ENCODE measurements at regions not wholly inside any gene's neighbourhood (a gene's known extent, or its start where the extent isn't known, plus 50 kb on each side); places are given as distances from the start of the nearest gene placed in this dataset.
A peak's percentile ranks its signal among the peaks of the same experiment; 100 is the strongest.

DNA sequence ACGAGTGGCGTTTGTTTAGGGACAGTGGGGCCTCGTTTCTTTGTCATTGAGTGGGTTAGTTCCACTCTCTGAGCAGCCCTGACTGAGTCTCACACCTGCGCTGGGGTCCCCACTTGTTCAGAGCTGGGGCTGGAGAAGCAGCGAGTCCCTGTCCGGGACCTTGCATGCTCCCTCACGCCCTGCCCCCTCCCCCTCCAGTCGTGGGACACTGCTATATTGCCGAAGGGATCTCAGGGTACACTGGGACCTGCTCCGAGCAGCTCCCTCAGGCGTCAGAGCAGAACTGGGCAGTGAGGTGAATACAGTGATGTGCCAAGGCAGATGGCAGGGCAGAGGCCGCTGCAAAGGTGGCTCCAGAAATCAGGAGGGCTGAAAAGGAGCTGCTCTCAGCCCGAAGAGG lies 59.9 kb upstream of the KLF13 start:
- Histone ChIP-seq H3K9me3 (ENCODE audit: control insufficient read depth in 5 of 5, low read length in 5 of 5) (no peaks in the 10 kb centered on the region), H3K36me3 (ENCODE audit: control insufficient read depth in 5 of 5, insufficient read depth in 5 of 5, low read length in 5 of 5) (no peaks in the 10 kb centered on the region), H3K27ac (ENCODE audit: low read depth, low read length) (no peak overlapping the region), H3K9ac (ENCODE audit: low read length in 5 of 5) (no peak overlapping the region), H3K4me3 (ENCODE audit: low read depth in 1 of 5, low read length in 5 of 5) (peak overlapping the region in 1 of 5 donors; percentile 13), H3K27me3 (ENCODE audit: control insufficient read depth in 5 of 5, insufficient read depth in 4 of 5, low read length in 5 of 5) (no peaks in the 10 kb centered on the region), H3K4me1 (ENCODE audit: control insufficient read depth in 5 of 5, insufficient read depth in 5 of 5, low read length in 5 of 5) (peaks cover 2 to 82% (median 61%) of the 10 kb centered on the region in 5 donors)

DNA sequence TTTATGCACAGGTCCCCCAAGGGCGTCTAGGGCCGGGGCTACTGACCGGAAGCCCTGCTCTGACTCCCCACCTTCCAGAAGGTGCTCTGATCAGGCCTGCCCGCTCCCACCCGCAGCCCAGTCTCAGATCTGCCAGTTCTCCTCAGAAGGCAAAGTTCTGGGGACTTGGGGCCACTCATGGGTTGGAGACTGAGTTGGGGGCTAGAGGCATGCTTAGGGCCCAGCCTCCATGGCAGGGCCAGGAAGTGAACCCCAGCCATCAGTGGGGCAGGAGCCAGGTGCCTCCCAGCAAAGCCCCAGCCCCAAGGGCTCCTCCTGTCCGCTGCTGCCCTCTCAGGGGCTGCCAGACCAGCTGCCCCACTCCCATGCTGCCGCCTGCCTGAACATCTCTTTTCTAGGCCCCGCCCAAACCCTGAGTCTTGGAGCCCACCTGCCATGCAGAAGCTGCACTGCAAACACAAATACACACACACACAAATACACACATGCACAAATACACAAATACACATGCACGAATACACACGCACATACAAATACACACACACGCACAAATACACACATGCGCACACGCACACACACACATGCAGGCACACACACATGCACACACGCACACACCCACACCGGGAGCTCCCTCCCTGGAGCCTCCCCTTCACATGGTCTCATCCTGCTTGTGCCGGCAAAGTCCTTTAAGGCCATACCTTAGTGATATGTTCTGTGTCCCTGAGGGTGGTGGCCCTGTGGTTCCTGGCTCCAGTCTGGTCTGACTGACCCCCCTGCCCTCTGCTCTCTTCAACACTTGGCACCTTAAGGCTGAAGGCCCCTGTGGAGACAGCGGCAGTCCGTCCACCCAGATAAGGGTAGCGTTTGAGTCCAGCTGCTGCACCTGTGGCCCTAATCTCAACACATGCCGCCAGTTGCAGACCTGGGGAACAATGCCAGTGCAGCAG lies 59.2 kb upstream of the KLF13 start:
- no peak overlapping the region for H3K27ac ChIP-seq (ENCODE audit: low read depth, low read length)
- peak overlapping the region in 1 of 5 donors; percentile 31 for H3K4me3 ChIP-seq (ENCODE audit: low read depth in 1 of 5, low read length in 5 of 5)
- no peaks in the 10 kb centered on the region for H3K36me3 ChIP-seq (ENCODE audit: control insufficient read depth in 5 of 5, insufficient read depth in 5 of 5, low read length in 5 of 5)
- H3K27me3 ChIP-seq (ENCODE audit: control insufficient read depth in 5 of 5, insufficient read depth in 4 of 5, low read length in 5 of 5) = no peaks in the 10 kb centered on the region
- peaks cover 2 to 79% (median 61%) of the 10 kb centered on the region in 5 donors for H3K4me1 ChIP-seq (ENCODE audit: control insufficient read depth in 5 of 5, insufficient read depth in 5 of 5, low read length in 5 of 5)
- no peaks in the 10 kb centered on the region for H3K9me3 ChIP-seq (ENCODE audit: control insufficient read depth in 5 of 5, low read length in 5 of 5)
- no peak overlapping the region for H3K9ac ChIP-seq (ENCODE audit: low read length in 5 of 5)

DNA sequence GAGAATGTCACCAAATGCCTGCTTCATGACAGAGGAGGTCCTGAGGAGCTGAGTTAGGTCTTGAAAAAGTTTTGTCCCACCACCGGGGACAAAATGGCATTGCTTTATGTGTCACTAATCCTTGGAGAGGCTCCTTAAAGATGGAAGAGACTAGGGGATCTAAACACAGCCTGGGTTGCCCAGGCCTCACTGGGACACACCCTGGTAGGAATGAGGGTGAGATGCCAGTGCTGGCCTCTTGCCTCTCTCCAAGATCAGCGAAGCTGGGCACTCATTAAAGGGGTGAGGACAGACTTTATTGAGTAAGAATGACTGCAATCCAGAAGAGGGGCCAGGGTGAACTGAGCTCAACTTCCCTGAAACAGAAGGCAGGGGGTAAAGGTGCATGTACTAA lies 58.5 kb upstream of the KLF13 start:
- peak overlapping the region in 1 of 5 donors; percentile 31 for H3K4me3 ChIP-seq (ENCODE audit: low read depth in 1 of 5, low read length in 5 of 5)
- H3K27me3 ChIP-seq (ENCODE audit: control insufficient read depth in 5 of 5, insufficient read depth in 4 of 5, low read length in 5 of 5) = no peaks in the 10 kb centered on the region
- no peak overlapping the region for H3K27ac ChIP-seq (ENCODE audit: low read depth, low read length)
- H3K9me3 ChIP-seq (ENCODE audit: control insufficient read depth in 5 of 5, low read length in 5 of 5) = no peaks in the 10 kb centered on the region
- H3K36me3 ChIP-seq (ENCODE audit: control insufficient read depth in 5 of 5, insufficient read depth in 5 of 5, low read length in 5 of 5) = no peaks in the 10 kb centered on the region
- peaks cover 2 to 72% (median 55%) of the 10 kb centered on the region in 5 donors for H3K4me1 ChIP-seq (ENCODE audit: control insufficient read depth in 5 of 5, insufficient read depth in 5 of 5, low read length in 5 of 5)
- no peak overlapping the region for H3K9ac ChIP-seq (ENCODE audit: low read length in 5 of 5)

DNA sequence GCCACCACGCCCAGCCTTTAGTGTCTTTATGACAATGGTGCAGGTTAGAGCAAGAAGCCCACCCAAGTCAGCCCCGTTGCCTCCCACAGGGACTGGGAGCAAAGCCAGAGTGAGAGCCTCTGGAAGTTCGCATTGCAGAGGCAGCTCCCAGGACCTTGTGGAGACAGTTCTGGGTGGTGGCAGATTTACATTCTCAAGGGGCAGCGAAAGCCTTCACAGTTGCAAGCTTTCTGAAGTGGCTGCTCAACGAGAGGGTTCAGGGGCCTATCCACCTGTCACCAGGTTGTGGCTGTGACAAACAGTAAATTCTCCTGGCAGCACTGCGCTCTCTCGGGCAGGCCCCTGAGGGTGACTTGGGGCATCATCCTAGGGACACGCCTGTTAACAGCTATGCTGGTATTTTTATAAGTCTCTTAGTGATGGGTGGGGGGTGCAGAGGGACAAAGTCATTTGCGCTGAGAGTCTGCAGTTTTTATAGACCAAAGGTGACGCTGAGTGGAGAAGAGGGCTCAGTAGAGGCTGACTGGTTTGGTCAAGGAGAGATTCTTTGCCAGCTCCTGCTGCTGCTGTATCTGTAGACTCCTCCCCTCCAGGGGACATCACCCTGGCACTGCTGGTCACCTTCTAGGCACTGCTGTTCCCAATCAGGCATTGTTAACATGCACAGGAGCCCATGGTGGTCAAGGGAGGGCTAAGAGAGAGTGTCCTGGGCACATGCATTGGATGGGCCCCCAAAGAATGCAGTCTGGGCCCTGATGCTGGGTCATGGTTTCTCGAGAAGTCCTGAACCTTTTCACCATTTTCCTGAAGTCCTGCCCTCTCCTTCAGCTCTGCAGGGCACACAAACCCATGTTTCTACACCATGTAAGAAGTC lies 57.5 kb upstream of the KLF13 start:
- H3K27ac ChIP-seq (ENCODE audit: low read depth, low read length) = no peak overlapping the region
- H3K4me1 ChIP-seq (ENCODE audit: control insufficient read depth in 5 of 5, insufficient read depth in 5 of 5, low read length in 5 of 5) = peaks cover 2 to 63% (median 49%) of the 10 kb centered on the region in 5 donors
- no peaks in the 10 kb centered on the region for H3K27me3 ChIP-seq (ENCODE audit: control insufficient read depth in 5 of 5, insufficient read depth in 4 of 5, low read length in 5 of 5)
- no peaks in the 10 kb centered on the region for H3K36me3 ChIP-seq (ENCODE audit: control insufficient read depth in 5 of 5, insufficient read depth in 5 of 5, low read length in 5 of 5)
- no peak overlapping the region for H3K9ac ChIP-seq (ENCODE audit: low read length in 5 of 5)
- no peak overlapping the region for H3K4me3 ChIP-seq (ENCODE audit: low read depth in 1 of 5, low read length in 5 of 5)
- H3K9me3 ChIP-seq (ENCODE audit: control insufficient read depth in 5 of 5, low read length in 5 of 5) = no peaks in the 10 kb centered on the region

DNA sequence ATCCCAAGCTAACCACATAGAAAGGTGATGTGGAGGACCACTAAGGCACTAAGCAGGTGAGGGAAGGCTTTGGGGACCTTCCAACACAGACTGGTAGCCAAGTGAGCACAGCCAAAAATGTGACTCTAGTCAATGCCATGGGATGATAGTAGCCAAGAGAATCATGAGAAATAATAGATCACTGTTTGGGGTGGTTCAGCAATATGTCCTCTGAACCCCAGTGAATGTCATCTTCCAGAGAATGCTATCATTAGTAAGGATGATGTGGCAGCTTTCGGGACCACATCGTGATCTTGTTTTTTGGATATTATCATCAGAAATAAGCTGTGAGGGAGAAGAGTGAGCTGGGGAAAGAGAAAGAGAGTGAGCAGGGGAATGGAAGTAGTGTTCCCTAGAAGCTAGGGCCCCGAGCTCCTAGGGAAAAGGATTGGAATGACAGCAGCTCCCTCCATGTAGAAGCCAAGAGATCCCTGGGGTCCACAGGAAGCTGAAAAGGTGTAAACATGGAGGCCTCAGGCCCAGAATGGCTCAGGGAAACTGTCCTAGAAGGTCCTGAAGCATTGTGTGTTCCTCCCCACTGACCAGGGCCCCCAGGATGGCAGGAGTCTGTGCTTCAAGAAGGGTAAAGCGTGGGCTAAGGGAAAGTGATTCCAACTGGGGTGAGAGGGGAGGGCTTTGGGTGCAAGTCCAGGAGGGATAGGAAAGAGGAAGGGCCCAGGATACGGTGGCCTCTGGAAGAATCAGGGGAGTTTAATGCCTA lies 56.6 kb upstream of the KLF13 start:
- no peak overlapping the region for H3K9ac ChIP-seq (ENCODE audit: low read length in 5 of 5)
- H3K4me1 ChIP-seq (ENCODE audit: control insufficient read depth in 5 of 5, insufficient read depth in 5 of 5, low read length in 5 of 5) = peaks cover 2 to 56% (median 48%) of the 10 kb centered on the region in 5 donors
- no peaks in the 10 kb centered on the region for H3K36me3 ChIP-seq (ENCODE audit: control insufficient read depth in 5 of 5, insufficient read depth in 5 of 5, low read length in 5 of 5)
- no peak overlapping the region for H3K27ac ChIP-seq (ENCODE audit: low read depth, low read length)
- no peaks in the 10 kb centered on the region for H3K9me3 ChIP-seq (ENCODE audit: control insufficient read depth in 5 of 5, low read length in 5 of 5)
- H3K27me3 ChIP-seq (ENCODE audit: control insufficient read depth in 5 of 5, insufficient read depth in 4 of 5, low read length in 5 of 5) = no peaks in the 10 kb centered on the region
- no peak overlapping the region for H3K4me3 ChIP-seq (ENCODE audit: low read depth in 1 of 5, low read length in 5 of 5)

DNA sequence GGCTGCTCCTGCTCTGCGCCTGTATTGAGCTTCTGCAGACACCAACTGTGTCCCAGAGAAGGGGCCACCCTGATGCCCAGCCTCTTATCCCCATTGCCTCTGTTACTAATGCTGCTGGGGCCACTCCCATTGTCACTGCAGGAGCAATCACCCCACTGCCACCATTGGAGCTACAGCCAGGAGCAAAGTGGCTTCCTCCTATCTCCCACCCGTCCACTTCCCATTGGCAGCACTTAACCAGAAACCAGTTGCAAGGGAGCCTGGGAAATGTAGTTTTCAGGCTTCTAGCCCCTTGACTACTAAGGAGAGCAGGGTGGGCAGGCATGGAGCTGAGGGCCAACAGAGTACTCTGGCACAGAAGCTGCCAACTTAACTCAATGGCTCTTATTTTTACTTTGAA lies 55.9 kb upstream of the KLF13 start:
- Histone ChIP-seq H3K36me3 (ENCODE audit: control insufficient read depth in 5 of 5, insufficient read depth in 5 of 5, low read length in 5 of 5) (no peaks in the 10 kb centered on the region), H3K27ac (ENCODE audit: low read depth, low read length) (no peak overlapping the region), H3K9me3 (ENCODE audit: control insufficient read depth in 5 of 5, low read length in 5 of 5) (no peaks in the 10 kb centered on the region), H3K4me1 (ENCODE audit: control insufficient read depth in 5 of 5, insufficient read depth in 5 of 5, low read length in 5 of 5) (peaks cover 2 to 52% (median 44%) of the 10 kb centered on the region in 5 donors), H3K4me3 (ENCODE audit: low read depth in 1 of 5, low read length in 5 of 5) (peak overlapping the region in 1 of 5 donors; percentile 17), H3K27me3 (ENCODE audit: control insufficient read depth in 5 of 5, insufficient read depth in 4 of 5, low read length in 5 of 5) (no peaks in the 10 kb centered on the region), H3K9ac (ENCODE audit: low read length in 5 of 5) (no peak overlapping the region)

DNA sequence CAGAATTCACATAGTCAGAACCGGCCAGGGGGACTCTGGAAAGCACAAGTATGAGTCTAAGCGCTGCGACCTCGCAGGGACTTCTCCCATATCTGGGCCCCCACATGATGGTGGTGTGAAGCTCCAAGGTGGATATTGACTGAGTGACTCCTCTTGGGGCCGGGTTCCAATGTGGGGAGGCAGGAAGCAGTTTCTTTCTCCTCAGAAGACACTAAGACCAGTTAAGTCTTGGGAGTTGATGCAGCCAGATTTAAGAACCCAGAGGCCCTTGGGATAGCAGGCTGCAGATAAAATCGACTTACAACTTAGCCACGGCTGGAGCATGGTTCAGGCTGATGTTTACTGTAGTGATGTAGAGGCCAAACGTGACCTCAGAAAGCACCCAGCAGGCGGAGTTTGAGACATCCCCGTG lies 55.4 kb upstream of the KLF13 start:
- no peaks in the 10 kb centered on the region for H3K36me3 ChIP-seq (ENCODE audit: control insufficient read depth in 5 of 5, insufficient read depth in 5 of 5, low read length in 5 of 5)
- H3K27me3 ChIP-seq (ENCODE audit: control insufficient read depth in 5 of 5, insufficient read depth in 4 of 5, low read length in 5 of 5) = no peaks in the 10 kb centered on the region
- H3K4me3 ChIP-seq (ENCODE audit: low read depth in 1 of 5, low read length in 5 of 5) = no peak overlapping the region
- peaks cover 2 to 52% (median 41%) of the 10 kb centered on the region in 5 donors for H3K4me1 ChIP-seq (ENCODE audit: control insufficient read depth in 5 of 5, insufficient read depth in 5 of 5, low read length in 5 of 5)
- H3K27ac ChIP-seq (ENCODE audit: low read depth, low read length) = no peak overlapping the region
- no peaks in the 10 kb centered on the region for H3K9me3 ChIP-seq (ENCODE audit: control insufficient read depth in 5 of 5, low read length in 5 of 5)
- no peak overlapping the region for H3K9ac ChIP-seq (ENCODE audit: low read length in 5 of 5)

DNA sequence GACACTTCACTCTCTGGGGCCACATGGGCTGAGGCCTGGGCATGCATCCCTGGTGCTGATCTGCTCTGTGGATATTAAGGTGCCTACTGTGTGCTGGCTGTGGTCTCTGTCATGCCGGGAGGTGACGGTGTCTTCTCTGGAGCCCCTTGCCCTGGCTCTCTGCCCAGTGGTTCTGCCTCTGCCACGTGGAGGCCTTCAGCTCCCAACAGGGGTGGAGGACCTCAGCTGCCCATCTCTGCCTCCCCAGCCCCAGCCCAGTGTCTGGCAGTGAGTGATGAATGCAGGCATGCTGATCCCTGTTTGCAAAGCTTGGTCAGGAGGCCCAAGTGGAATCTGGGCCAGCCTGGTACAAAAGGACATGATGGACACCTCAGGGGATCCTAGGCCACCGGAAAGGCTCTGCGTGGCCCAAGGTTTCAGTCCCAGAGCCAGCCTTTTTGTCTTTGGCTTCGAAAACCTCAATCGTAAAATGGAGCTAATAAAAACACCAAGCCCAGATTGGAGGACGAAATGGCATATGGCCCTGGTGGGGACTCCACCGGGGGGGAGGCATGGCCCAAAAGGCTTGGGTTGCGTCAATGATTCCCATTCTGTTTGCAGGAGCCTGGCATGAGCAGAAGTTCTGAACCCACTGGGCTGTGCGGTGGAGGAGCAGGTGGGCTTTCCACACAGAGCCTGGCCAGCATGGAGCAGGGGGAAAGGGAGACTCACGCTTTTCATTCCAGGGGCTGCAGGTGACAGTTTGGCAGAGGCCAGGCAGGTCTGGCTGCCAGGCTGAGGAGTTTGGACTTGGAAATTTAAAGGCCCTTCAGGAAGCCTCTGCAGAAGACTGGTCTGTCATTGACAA lies 54.7 kb upstream of the KLF13 start:
- Histone ChIP-seq H3K9ac (ENCODE audit: low read length in 5 of 5) (no peak overlapping the region), H3K36me3 (ENCODE audit: control insufficient read depth in 5 of 5, insufficient read depth in 5 of 5, low read length in 5 of 5) (no peaks in the 10 kb centered on the region), H3K4me3 (ENCODE audit: low read depth in 1 of 5, low read length in 5 of 5) (no peak overlapping the region), H3K27me3 (ENCODE audit: control insufficient read depth in 5 of 5, insufficient read depth in 4 of 5, low read length in 5 of 5) (no peaks in the 10 kb centered on the region), H3K4me1 (ENCODE audit: control insufficient read depth in 5 of 5, insufficient read depth in 5 of 5, low read length in 5 of 5) (peaks cover 0 to 46% (median 34%) of the 10 kb centered on the region in 5 donors), H3K9me3 (ENCODE audit: control insufficient read depth in 5 of 5, low read length in 5 of 5) (no peaks in the 10 kb centered on the region), H3K27ac (ENCODE audit: low read depth, low read length) (no peak overlapping the region)

Measured in subcutaneous abdominal adipose tissue (tissue), 5 donors.